OCI-LY1 (cell line): ENCODE measurements at regions not wholly inside any gene's neighbourhood (a gene's known extent, or its start where the extent isn't known, plus 50 kb on each side); places are given as distances from the start of the nearest gene placed in this dataset.

Experiments used
- H2AFZ ChIP-seq: fragments of 200-600 bp; sonication (generic), shearing (Covaris generic); 2 replicates; pipeline ENCODE4 v1.6.0; 2014; ENCODE audit warnings: antibody characterized with exemption, mild to moderate bottlenecking, low read length
- H3F3A ChIP-seq: fragments of 200-600 bp; sonication (generic), shearing (Covaris generic); 2 replicates; pipeline ENCODE4 v1.6.0; 2014; ENCODE audit warnings: mild to moderate bottlenecking, antibody characterized with exemption, low read length, moderate library complexity; ENCODE audit not compliant: insufficient read depth
- H3K27ac ChIP-seq: fragments of 200-600 bp; sonication (generic); 2 replicates; pipeline ENCODE4 v1.5.1; 2014; ENCODE audit warnings: low read length, mixed run types, mild to moderate bottlenecking, low read depth; ENCODE audit not compliant: poor library complexity, severe bottlenecking
- H3K27me3 ChIP-seq: fragments of 200-600 bp; sonication (generic); 2 replicates; pipeline ENCODE4 v1.6.0; 2014; ENCODE audit warnings: antibody characterized with exemption, mild to moderate bottlenecking, low read length, moderate library complexity; ENCODE audit not compliant: insufficient read depth
- H3K36me3 ChIP-seq: fragments of 200-600 bp; sonication (generic); 2 replicates; pipeline ENCODE4 v1.6.1; 2014; ENCODE audit warnings: mild to moderate bottlenecking, antibody characterized with exemption, low read length, moderate library complexity, mixed read lengths; ENCODE audit not compliant: insufficient read depth
- H3K4me1 ChIP-seq: fragments of 200-600 bp; sonication (generic); 2 replicates; pipeline ENCODE4 v1.5.1; 2014; ENCODE audit warnings: mild to moderate bottlenecking, low read length, moderate library complexity; ENCODE audit not compliant: insufficient read depth, severe bottlenecking
- H3K4me2 ChIP-seq: fragments of 200-600 bp; sonication (generic), shearing (Covaris generic); 2 replicates; pipeline ENCODE4 v1.6.1; 2014; ENCODE audit warnings: low read length
- H3K4me3 ChIP-seq: fragments of 200-600 bp; sonication (generic); 2 replicates; pipeline ENCODE4 v1.5.1; 2014; ENCODE audit warnings: low read length, low read depth, mild to moderate bottlenecking, mixed read lengths; ENCODE audit not compliant: poor library complexity, severe bottlenecking
- H3K79me2 ChIP-seq: fragments of 200-600 bp; shearing (Covaris generic); 2 replicates; pipeline ENCODE4 v1.6.1; 2016; ENCODE audit warnings: mixed run types, low read length, mixed read lengths; ENCODE audit not compliant: insufficient read depth
- H3K9ac ChIP-seq: fragments of 200-600 bp; sonication (generic), shearing (Covaris generic); 2 replicates; pipeline ENCODE4 v1.6.1; 2014; ENCODE audit warnings: mild to moderate bottlenecking, low read length, mixed read lengths
- H3K9me2 ChIP-seq: fragments of 200-600 bp; sonication (generic), shearing (Covaris generic); 2 replicates; pipeline ENCODE4 v1.6.1; 2014; ENCODE audit warnings: low read depth, mild to moderate bottlenecking, low read length, mixed read lengths
- H3K9me3 ChIP-seq: fragments of 200-600 bp; shearing (Covaris generic); 2 replicates; pipeline ENCODE4 v1.6.1; 2014; ENCODE audit warnings: low read length, mixed read lengths
- H4K20me1 ChIP-seq: fragments of 200-600 bp; sonication (generic), shearing (Covaris generic); 2 replicates; pipeline ENCODE4 v1.6.0; 2016; ENCODE audit warnings: mild to moderate bottlenecking, low read length; ENCODE audit not compliant: insufficient read depth
- CTCF ChIP-seq: fragments of 200-600 bp; sonication (generic), shearing (Covaris generic); IDR thresholded peaks from 2 replicates; pipeline ENCODE4 v1.5.1; 2017; ENCODE audit warnings: mild to moderate bottlenecking, antibody characterized with exemption, low read length, moderate library complexity, mixed read lengths
- EZH2 ChIP-seq: fragments of 200-600 bp; sonication (generic), shearing (Covaris generic); IDR thresholded peaks from 2 replicates; pipeline ENCODE4 v1.8.0; 2017; ENCODE audit warnings: borderline replicate concordance, mixed run types, mild to moderate bottlenecking, antibody characterized with exemption, low read length, moderate library complexity, mixed read lengths

- H3K27me3 ChIP-seq: no peaks in the 10 kb centered on the region
- no peaks in the 10 kb centered on the region for H3F3A ChIP-seq
- H3K9me2 ChIP-seq: no peaks in the 10 kb centered on the region
- H3K9ac ChIP-seq: no peak overlapping the region
- no peaks in the 10 kb centered on the region for H3K4me1 ChIP-seq
- H2AFZ ChIP-seq: no peak overlapping the region
- H3K4me3 ChIP-seq: no peak overlapping the region
- H3K27ac ChIP-seq: no peak overlapping the region
- H3K9me3 ChIP-seq: no peaks in the 10 kb centered on the region
- H4K20me1 ChIP-seq: no peaks in the 10 kb centered on the region
- H3K79me2 ChIP-seq: no peaks in the 10 kb centered on the region
- no peak for TF ChIP-seq EZH2
- TF ChIP-seq CTCF: no peak
- H3K4me2 ChIP-seq: no peak overlapping the region
- no peaks in the 10 kb centered on the region for H3K36me3 ChIP-seq
Observed at GRCh38 chr12:60997869-60998378, 1262.3 kb upstream of the USP15 start.

GRCh38 chr12:61009192-61009591 lies 1251.0 kb upstream of the USP15 start:
- no peaks in the 10 kb centered on the region for H3K79me2 ChIP-seq

DNA sequence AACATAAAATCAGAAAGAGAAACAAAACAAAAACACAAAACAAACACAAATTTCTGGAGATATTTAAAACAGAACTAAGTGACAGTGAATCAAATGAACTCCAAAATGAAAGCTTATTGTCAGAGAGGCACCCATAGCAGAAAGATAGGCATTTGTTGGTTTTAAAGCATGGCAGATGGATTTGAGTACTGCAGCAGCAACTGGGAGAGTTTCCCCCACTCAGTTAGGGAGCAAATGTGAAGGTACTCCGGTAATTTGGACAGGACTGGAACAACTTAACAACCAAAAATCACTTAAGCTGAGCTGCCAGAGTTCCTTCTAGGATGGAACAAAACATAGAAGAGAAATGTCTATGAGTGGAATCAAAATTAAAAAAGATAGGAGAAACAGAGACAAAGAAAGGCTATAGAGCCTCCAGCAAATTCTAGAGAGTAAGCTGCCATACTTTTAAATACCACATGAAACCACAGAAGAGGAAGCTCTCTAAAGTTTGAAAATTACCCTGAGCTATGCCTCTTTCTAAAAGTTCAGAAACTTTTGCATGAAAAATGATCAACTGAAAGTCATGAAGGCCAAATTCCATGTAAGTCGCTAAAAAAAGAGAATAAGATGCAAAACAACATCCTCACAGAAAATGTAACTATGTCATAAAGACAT lies 1248.3 kb upstream of the USP15 start:
- Histone ChIP-seq H2AFZ (no peak overlapping the region), H3K9me3 (no peaks in the 10 kb centered on the region), H3K4me1 (no peaks in the 10 kb centered on the region), H3K27me3 (no peaks in the 10 kb centered on the region), H3K79me2 (no peaks in the 10 kb centered on the region), H3F3A (no peaks in the 10 kb centered on the region), H3K4me3 (no peak overlapping the region), H4K20me1 (no peaks in the 10 kb centered on the region), H3K4me2 (no peak overlapping the region), H3K36me3 (no peaks in the 10 kb centered on the region), H3K9ac (no peak overlapping the region), H3K27ac (no peak overlapping the region), H3K9me2 (no peaks in the 10 kb centered on the region)
- no peak for TF ChIP-seq CTCF
- no peak for TF ChIP-seq EZH2

More at GRCh38 chr12:61009192-61009591, 1251.0 kb upstream of the USP15 start:
- Histone ChIP-seq H3F3A (no peaks in the 10 kb centered on the region), H3K9ac (no peak overlapping the region), H3K27ac (no peak overlapping the region), H3K4me2 (no peak overlapping the region), H3K27me3 (no peaks in the 10 kb centered on the region), H3K9me3 (no peaks in the 10 kb centered on the region), H3K36me3 (no peaks in the 10 kb centered on the region), H3K4me1 (no peaks in the 10 kb centered on the region), H3K9me2 (no peaks in the 10 kb centered on the region), H3K4me3 (no peak overlapping the region), H2AFZ (no peak overlapping the region), H4K20me1 (no peaks in the 10 kb centered on the region)
- no peak for TF ChIP-seq EZH2
- no peak for TF ChIP-seq CTCF
